GM12874 (cell line): ENCODE measurements at regions not wholly inside any gene's neighbourhood (a gene's known extent, or its start where the extent isn't known, plus 50 kb on each side); places are given as distances from the start of the nearest gene placed in this dataset.

Experiments
- CTCF ChIP-seq: IDR thresholded peaks from 2 replicates; pipeline ENCODE4 v1.5.1; 2011; ENCODE audit warnings: low read depth, mild to moderate bottlenecking, control low read depth, low read length, moderate library complexity; ENCODE audit not compliant: insufficient read depth

- no peak for TF ChIP-seq CTCF
Measured at GRCh38 chr11:80525663-80526405, 1085.0 kb upstream of the TENM4 start.

GRCh38 chr11:80524349-80524748 lies 1083.5 kb upstream of the TENM4 start:
- TF ChIP-seq CTCF, result no peak

- TF ChIP-seq CTCF, result no peak
Measured at GRCh38 chr11:80523057-80523456, 1082.2 kb upstream of the TENM4 start.

GRCh38 chr11:80521592-80521991 lies 1080.8 kb upstream of the TENM4 start:
- TF ChIP-seq CTCF, result no peak

- no peak for TF ChIP-seq CTCF
Measured at GRCh38 chr11:80520507-80520887, 1079.7 kb upstream of the TENM4 start.

GRCh38 chr11:80519596-80520506 lies 1079.0 kb upstream of the TENM4 start:
- no peak for TF ChIP-seq CTCF

- no peak for TF ChIP-seq CTCF
Measured at GRCh38 chr11:80517701-80518100, 1076.9 kb upstream of the TENM4 start.
